HG03521 (cell line): ENCODE measurements at regions not wholly inside any gene's neighbourhood (a gene's known extent, or its start where the extent isn't known, plus 50 kb on each side); places are given as distances from the start of the nearest gene placed in this dataset.

Experiments
- ATAC-seq: cut with Tn5 transposase; IDR thresholded peaks from one replicate; pipeline ENCODE4 v1.9.1; 2021; ENCODE audit warnings: mild to moderate bottlenecking, moderate library complexity; ENCODE audit not compliant: unreplicated experiment

DNA sequence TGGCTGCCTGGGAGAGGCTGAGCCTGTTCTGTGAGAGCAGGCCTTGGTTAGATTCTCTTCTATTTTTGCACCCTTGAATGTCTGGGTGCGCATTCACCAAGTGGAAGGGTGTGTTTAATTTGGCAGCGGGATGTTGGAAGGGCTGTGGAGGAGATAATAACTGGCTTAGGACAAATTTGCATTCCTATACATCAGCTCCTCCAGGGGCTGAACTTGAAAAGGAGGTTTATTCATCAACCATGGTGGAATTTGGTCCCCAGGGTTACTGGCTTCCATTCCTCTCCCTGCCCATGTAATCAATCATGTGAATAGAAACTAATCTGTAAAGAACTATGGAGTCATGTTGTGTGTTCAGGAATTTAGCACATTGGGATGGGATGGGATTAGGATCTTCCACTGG lies 100.2 kb upstream of the FOXF1 start:
- ATAC-seq, result no peak

DNA sequence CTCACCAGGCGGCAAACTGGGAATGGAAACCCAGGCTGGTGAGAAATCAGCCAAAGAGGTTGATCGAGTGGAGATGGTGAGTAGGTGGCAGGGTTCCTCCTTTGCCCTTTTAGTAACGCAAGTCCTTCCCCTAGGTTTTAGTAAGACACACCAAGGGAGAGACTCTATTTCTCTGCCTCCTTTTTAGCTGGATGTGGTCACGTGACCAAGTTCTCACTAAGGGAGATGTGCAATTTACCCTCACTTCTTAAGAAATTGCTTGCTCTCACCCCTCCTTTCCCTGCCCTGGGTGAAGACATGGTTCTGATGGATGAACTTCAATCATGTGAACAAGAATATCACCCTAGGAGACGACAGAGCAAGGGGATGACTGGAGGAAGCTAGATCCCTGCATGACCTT lies 99.8 kb upstream of the FOXF1 start:
- ATAC-seq, result no peak

DNA sequence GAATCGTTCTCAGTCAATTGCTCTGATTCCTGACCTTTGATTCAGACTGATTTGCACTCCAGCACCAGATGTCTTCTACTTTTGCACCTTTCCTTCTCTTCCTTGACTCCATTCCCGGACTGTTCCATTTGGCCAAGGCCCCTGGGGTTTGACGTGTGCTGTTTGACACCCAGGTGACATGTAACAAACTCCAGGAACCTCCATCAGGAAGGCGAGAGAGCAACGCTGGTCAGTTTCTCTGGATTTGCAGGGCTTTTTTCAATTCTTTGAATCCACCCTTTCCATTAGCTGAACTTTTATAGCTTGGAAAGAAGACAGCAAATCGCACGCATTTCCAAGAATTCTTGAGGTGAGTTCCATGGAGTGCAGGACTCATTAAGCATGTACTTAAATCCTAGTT lies 98.4 kb upstream of the FOXF1 start:
- ATAC-seq, result no peak

DNA sequence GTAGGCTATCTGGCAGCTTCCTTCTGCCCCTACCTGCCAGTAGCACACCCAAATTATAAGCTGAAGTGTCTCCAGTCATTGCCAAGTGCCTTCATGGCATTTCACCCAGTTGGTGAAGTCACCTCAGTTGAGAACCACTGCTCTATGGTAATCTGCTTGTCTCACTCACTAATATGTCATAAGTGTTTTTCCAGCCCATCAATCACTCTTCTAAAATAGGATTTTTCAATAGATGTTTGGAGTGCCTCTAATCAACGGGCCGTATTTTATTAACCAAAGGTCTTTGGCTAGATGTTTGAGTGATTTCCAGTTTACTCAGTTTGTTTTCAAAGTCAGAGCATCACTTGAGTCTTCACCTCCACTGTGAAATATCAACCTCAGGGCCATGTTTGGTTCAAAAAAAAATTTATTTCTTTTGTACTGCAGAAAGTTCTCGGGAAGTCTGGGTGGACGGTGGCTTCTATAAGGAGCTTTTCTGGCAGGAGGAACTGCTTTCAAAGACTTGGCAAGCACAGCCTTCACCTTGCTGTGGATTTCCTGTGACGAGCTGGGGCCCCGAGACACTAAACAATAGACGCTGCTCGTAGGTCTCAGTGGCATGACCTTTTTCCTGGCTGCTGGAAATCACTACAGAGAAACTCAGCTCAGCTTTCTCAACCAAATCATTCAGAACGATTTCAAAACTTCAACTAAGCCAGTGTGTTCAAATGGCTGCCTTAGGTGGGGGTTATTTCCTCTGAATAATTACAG lies 95.2 kb upstream of the FOXF1 start:
- no peak for ATAC-seq

DNA sequence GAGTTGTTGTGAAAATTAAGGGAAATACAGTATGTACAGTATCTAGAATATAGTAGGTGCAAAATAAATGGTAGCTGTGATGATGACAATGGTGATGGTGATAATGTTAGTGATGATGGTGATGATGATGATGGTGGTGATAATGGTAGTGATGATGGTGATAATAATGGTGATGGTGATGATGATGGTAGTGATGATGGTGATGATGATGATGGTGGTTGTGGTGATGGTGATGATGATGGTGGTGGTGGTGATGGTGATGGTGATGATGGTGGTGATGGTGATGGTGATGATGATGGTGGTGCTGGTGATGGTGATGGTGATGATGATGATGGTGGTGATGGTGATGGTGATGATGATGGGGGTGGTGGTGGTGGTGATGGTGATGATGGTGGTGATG lies 91.3 kb upstream of the FOXF1 start:
- no peak for ATAC-seq

DNA sequence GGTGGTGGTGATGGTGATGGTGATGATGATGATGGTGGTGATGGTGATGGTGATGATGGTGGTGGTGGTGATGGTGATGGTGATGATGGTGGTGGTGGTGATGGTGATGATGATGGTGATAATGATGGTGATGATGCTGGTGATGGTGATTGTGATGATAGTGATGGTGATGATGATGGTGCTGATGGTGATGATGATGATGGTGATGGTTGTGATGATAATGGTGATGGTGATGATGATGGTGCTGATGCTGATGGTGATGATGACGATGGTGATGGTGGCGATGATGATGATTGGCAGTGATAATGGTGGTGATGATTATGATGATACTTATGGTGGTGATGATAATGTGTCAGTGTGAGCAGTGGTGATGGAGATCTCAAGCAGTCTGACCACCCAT lies 90.8 kb upstream of the FOXF1 start:
- ATAC-seq, result no peak

DNA sequence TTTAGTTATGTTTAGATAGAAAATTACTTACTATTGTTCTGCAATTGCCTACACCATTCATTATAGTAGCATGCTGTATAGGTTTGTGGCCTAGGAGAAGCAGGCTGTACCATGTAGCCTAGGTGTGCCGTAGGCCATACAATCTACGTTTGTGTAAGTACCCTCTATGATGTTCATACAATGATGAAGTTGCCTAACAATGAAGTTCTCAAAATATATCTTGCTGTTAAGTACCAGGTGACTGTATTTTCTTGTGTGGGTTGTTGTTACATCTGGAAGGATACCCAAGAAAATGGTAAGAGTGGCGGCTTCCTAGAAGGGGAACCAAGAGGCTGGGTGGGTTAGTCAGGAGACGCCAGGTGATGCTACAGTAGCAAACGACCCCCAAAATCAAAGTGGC lies 88.3 kb upstream of the FOXF1 start:
- ATAC-seq, result no peak

DNA sequence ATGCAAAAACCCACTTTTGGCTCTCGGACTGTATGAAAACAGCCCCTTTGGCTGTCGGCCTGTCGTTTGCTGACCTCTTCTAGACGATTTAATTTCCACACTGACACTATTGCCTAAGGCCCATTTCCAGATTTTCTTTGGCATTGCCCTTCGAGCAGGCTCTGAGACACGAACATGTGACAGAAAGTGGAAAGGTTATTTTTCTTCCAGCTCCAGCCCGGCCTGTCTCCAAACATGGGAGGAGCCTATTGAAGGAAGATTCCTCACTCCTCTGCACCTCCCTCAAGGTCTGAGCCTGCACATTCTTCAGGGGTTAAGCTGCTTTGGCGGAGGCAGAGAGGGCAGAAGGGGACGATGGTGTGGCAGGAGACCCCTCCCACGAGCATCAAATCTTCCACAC lies 85.9 kb upstream of the FOXF1 start:
- ATAC-seq, result no peak

DNA sequence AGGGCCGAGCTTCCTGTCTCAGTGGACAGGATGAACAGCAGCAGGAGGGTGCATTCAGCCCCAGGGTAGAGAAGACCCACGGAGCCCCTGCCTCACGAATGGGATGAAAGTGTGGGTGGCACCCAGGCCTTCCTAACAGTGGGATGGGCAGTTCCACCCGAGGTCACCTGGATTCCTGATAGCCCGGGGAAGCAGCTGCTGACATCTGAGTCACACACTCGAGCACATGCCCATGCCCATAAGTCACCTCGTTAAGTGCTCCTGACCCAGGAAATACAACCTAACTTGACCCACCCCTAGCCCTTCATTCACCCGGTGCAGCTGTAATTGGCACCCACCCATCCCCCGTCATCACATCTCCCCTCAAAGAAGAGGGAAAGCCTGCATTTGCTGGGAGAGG lies 85.3 kb upstream of the FOXF1 start:
- no peak for ATAC-seq

DNA sequence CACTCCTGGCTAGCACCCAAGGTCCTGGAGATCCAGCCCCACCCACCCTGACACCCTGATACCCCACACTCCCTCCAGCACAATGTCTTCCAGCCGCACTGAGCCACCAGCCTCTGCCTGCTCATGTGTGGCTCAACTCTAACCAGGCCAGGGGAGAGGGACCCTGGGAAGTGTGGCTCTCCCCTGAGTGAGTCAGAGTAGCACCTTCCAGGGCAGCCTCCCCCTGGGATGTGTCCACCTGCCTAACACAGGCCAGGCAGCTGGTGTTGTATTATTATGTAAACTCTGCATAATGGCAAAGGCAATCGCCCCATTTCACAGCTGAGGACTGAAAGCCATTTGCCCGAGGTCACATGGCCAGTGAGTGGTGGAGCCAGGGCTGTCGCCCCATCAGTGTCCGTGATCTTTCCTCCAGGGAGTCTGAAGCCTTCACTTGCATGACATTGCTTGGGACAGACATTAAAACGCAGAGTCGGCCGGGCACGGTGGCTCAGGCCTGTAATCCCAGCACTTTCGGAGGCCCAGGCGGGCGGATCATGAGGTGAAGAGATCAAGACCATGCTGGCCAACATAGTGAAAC lies 84.2 kb upstream of the FOXF1 start:
- no peak for ATAC-seq

DNA sequence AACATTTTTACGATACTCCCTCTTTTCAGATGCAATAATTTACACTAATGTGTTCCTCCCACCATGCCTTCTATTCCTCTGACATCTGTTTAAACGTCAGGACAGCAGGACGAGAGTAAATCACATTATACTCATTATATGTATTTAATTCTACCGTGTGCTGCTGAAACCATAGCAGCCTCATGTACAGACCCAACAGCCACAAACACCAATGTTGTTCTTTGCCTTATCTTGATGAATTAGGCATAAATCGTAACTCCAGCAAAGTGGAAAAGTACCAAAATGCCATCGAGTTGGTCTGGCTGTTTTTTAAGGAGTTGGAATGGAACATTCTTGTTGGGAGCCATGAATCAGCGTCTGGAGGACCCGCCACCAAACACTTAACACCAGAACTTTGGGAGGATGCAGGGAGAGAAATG lies 82.9 kb upstream of the FOXF1 start:
- no peak for ATAC-seq

DNA sequence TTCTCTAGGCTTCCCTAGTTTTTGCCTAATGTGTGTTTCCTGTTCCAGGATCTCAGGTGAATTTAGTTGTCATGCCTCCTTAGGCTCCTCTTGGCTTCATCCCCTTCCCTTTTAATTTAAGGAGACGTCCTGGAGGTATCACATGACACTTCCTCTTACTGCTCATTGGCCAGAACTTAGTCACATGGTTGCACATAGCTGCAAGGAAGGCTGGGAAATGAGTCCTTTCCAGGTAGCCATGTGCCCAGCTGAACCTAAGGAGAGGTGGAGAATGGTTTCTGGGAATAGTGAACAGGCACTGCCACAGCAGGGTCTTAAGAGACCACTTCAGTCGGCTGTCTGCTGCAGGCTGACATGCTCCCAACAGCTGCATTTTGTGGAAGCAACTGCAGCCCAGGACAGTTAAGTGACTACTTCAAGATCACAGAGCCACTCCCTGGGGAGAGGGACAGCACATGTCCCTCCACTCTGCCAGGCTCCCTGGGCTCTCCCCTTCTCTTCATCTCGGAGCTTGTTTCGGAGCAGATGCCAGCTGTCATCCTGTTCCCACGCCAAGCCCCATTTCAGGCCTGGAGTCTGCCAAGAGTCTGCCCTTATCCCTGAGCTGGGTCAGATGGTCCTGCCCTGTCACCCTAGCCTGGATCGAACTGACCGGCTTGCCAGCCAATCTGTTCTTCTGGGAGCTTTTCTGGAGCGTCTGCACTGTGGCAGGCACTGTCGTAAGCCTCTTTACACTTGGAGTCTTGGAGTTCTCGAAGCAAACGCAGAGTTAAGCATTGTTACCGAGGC lies 81.4 kb upstream of the FOXF1 start:
- no peak for ATAC-seq

DNA sequence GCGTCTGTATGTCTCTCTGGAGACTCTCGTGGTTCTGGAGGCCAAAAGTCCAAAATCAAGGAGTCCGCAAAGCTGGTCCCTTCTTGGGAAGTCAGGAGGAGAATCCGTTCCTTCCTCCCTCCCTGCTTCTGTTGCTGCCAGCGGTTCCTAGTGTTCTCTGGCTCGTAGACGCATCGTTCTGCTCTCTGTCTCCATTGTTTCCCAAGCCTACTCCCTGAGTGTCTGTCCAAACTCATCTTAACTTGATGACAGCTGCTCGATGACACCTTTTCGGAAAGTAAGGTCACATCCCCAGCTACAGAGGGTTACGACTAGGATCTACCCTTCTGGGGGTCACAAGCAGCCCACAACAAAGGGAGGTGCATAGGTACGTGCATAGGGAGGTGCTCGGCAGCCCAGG lies 80.7 kb upstream of the FOXF1 start:
- ATAC-seq, result no peak

DNA sequence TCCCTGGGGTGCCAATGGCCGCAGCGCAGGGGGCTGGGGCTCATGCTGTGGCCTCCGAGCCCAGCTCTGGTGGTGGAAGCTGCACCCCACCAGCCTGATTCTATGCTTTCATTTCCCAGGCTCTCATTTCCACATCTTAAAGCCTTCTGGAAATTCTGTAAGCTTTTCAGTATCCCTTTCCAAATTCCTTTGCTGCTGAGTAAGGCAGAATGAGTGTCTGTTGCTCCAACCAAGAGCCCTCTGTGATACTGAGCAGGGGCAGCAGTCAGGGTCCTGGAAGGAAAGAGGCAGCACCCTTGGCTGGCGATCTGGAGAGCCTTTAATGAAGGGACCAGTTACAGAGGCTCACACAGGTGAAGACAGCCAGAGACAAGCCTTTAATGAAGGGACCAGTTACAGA lies 79.5 kb upstream of the FOXF1 start:
- no peak for ATAC-seq

DNA sequence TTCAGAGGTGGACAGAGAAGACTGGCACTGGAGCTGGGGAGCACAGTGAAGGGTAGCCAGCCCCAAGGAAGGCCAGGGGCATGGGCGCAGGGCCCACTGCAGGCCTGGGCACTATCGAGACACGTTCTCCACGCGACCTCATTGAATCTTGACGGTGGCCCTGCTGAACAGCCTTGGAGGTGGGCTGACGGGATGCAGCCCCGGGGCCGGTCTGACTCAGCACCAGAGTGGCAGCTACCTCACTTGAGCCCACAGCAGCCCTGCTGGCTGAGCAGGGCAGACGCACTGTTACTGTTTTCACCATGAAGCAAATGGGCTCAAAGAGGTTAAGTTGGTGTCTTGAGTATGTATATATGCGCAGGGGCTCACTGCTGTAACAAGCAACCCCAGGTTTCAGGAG lies 78.8 kb upstream of the FOXF1 start:
- ATAC-seq, result no peak

DNA sequence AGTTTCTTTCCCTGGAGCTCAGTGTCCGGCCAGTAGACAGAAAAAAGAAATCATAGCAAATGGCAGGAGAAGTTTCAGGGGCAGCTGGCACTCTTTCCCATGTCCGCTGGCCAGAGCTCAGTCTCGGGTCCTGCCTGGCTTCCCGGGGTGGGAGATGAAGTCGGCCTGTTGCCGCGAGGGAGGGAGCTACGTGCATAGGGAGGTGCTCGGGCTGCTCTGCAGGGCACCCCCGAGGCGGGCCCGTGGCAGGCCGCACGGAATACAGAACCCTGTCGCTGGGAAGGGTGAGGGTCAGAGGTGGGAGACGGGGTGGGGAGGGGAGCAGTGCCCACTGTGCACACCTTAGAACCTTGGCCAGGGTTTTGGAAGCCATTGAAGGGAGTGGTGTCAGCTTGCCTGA lies 78.3 kb upstream of the FOXF1 start:
- ATAC-seq, result no peak

DNA sequence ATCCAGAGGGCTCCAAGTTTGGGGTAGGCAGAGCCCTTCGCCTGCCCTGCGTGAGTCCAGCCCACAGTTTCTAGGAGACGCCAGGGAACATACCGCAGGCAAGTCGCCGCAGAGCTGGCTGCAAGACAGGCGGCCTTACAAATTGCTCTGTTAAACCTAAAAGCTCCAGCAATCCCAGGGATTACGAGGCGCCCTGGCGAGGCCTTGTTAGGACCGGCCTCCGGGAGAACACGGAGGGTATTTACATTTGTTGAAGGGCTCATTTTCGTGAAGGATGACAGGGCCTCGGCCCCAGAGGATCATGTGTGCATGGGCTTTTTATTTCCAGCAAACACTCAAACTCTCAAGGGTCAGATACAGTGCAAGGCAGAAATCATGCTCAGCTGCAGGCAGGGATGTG lies 77.6 kb upstream of the FOXF1 start:
- no peak for ATAC-seq

DNA sequence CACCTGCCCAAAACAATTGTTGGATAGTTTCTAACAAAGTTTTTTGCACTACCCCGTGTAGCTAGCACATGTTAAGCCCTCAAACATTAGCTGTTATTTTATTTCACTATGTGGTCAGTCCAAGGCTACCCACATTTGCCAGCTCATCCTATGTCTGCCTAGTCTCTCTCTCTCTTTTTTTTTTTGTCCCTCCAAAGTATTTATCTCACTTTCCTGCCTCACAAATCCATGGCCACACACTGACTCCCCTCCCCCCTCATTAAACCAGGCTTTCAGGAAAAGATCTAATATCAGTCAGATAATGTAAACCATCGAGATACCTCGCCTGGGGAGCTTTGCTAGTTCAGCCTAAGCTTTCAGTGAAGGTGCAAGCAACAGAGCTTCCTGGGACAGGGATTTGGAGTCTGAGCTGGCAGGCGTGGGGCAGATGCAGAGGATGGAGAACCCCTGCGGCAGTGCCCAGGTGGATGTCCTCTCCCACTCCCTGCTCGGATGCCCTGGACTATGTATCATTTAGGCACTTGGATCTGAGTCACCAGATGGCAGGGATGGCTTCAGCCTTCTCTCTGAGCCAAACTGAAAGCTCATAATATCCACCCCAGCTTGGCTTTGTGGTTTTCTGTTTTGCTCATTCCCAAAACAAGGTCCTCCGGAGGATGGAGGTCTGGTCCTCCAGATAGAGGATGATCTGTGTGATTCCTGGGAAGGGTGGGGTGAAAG lies 73.7 kb upstream of the FOXF1 start:
- no peak for ATAC-seq

DNA sequence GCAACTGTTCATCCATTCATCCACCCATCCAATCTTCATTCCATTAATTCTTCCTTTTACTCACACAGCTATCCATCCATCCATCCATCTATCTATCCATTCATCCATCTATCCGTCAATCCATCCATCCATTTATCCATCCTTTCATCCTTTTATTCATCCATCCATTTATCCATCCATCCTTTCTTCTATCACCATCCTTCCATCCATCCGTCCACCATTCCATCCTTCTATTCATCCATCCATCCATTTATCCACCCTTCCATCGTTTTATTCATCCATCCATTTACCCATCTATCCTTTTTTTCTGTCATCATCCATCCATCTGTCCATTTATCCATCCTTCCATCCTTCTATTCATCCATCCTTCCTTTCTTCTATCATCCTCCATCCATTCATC lies 73.0 kb upstream of the FOXF1 start:
- ATAC-seq, result no peak

DNA sequence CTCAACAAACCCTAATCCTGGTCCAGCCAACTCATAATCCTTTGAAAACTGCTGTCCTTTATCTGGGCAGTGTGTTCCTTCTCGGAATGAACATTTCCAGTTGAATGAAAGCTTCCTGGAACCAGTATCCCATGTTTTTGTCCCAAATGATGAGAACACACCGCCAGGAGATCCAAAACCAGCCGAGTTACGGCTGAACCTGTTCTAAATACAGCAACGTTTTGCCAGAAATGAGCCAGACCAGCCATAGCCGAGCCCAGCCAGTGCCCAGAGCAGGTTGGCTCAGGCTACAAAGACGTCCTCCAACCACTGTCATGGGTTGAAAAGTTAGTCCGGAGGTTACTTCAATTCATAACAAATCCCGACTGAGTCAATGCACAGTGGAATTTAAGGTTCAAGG lies 67.6 kb upstream of the FOXF1 start:
- ATAC-seq, result no peak

DNA sequence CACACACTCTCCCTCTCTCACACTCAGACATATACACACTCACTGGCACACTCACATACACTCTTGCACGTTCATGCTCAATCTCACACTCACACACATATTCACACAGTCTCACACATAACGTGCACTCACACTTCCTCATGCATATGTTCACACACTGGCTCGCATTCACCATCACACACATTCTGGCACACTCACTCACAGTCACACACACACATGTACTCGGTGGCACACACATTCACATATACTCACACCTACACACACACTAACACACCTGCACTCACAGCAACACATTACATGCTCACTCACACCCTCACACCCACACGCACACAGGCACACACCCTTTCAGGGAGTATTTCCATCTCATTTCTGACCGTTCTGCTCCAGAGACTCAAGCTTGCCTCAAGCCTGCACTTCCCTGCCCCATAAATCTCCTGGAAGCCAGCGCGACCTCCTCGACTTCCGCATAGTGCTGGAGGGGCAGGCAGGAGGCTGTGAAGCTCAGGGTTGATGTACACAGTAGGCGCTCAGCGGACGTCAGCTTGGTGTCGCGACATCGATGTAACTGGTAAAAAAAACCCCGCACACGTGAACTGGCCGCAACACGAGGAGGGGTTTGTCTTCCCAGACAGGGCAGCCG lies 66.7 kb upstream of the FOXF1 start:
- no peak for ATAC-seq
